HG03565 (cell line): ENCODE measurements at regions not wholly inside any gene's neighbourhood (a gene's known extent, or its start where the extent isn't known, plus 50 kb on each side); places are given as distances from the start of the nearest gene placed in this dataset.
A peak's percentile ranks its signal among the peaks of the same experiment; 100 is the strongest.
"Not testable (repeated sequence)": the region's sequence is repeated elsewhere in the genome, so short reads cannot be mapped to it uniquely, and the experiment has no call there.

ENCODE experiments used
- ATAC-seq: cut with Tn5 transposase; IDR thresholded peaks from one replicate; pipeline ENCODE4 v1.9.1; 2021; ENCODE audit warnings: mild to moderate bottlenecking, moderate library complexity; ENCODE audit not compliant: unreplicated experiment

- no peak for ATAC-seq
Measured at GRCh38 chr10:57696641-57697040, 571.1 kb downstream of the IPMK start.

- no peak for ATAC-seq
Measured at GRCh38 chr10:57694956-57695608, 572.6 kb downstream of the IPMK start.

GRCh38 chr10:57692255-57692980 is 575.3 kb downstream of the IPMK start:
- no peak for ATAC-seq

DNA sequence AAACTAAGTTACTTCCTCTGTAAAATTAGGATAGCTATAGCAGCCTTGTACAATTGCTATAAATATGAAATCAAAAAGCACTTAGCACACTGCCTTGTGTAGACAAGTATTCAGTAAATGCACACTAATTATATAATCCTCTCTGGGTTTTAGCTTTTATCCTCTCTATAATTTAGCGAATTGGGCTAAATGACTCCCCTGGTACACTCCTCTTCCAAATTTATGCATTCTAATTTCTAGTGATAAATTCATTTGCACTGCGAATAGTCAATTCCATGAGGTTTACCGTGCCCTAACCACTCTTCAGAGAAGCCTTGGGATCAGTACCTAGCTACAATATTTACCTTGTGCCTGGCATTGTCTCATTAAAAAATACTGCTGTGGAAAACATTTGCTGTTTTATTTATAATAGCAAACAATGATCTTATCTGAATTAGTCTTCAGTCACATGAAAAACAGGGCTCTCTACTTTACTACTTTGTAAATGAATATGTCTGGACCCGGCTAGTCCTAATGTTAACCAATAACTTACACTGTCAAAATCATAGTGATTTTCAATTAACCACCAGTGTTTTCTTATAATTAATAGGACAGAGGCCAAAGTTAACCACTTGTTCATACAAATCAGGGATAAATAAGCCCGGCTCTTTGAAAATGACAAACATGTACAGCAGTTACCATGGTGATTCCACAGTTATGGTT is 577.9 kb downstream of the IPMK start:
- no peak for ATAC-seq

DNA sequence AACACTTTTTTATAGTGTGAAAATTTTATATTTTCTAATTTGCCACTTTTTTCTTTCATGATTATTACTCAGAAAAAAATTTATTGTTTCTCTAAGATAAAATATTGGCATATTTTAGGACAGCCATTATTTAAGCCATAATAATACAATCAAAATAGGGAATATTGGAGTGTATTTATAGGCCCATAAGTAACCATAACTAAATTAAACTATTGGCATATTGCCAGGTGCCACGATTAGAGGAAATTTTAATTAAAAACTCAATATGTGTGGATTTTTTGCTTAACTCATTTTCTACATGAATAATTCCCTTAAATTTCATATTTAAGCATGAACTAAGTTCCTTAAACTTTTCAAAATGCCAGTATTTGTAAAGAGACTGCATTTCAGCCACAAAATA is 587.8 kb downstream of the IPMK start:
- no peak for ATAC-seq

- no peak for ATAC-seq
Measured at GRCh38 chr10:57675125-57675524, 592.6 kb downstream of the IPMK start.

DNA sequence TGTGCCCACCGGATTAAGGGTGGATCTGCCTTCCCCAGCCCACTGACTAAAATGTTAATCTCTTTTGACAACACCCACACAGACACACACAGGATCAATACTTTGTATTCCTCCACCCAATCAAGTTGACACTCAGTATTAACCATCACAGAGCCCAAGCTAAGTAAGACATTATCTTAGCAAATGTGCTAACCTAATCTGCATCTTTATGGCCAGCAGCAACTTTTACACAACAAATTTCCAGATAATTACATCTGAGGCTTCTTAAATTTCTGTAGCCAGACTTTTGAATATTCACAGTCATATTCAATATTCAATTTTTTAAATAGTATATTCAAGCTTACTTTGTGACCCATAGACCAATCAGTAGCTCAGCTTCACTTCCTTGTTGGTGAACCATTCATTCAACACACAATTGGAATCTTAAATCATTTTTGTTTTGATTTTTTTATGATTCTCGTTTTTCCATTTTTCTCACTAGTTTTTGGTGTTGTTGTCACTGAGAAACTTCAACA is 594.2 kb downstream of the IPMK start:
- no peak for ATAC-seq

DNA sequence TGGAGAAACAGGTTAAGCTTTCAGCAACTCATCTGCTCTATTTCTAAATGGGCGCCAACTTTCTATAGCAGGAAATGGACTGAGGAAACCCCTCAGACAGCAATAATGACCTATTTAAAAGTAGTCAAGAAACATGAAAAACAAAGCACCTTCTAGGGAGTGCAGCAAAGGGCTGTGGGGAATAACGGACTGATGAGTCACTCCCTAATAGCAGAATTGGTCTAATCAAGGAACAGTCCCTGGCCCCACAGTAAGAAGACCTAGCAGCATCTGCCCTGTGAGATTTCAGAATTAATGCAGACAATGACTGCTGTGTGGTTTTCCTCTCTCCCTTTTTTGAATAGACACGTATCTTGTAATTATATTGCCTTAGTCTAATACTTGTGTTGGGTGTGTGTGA is 602.9 kb downstream of the IPMK start:
- ATAC-seq, result no peak

- no peak for ATAC-seq
Measured at GRCh38 chr10:57663401-57663800, 604.3 kb downstream of the IPMK start.

DNA sequence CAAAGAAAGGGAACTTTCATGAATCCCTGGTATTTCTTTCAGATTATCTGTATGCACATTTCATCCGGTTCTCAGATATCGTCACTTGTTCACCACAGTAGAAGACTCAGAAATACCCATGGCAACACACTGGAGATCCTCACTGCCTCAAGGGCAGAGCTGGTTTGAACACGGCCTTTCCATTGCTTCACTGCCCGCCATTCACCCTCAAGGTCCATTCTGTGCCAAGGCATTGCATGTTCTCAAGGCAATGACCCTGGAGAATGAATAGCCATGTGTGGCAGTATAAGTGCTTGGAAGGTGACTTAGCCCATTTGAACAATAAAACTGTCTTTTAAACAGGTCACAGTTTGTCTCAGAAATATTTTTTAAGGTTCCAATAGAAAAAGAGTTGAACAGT is 606.5 kb downstream of the IPMK start:
- no peak for ATAC-seq

DNA sequence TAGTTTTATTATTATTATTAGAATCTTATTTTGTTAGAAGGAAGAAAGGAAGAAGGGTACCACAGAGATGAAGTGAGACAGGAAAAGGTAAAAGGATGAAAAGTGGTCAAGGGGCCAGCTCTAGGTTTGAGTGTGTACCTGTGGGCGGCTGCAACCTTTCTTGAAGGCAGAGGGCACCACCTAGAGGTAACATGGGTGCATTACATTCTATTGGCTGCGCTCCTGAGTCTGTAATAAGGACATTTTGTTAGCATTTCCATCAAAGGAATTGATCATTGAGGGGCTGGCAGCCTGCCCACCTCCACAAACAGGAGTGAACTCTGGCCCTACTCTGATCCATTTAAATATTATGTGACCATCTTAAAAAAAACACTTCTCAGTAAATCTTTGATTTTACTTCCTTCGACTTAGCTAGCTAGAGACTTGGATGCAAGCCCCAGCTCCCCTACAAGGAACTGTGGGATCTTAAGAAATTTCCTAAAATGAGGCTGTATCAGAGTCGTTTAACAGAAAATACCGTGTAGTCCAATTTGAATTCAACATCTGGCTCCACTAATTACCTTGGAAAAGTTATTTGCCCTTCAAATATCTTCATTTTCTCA is 610.4 kb downstream of the IPMK start:
- ATAC-seq, result peak; percentile 91

DNA sequence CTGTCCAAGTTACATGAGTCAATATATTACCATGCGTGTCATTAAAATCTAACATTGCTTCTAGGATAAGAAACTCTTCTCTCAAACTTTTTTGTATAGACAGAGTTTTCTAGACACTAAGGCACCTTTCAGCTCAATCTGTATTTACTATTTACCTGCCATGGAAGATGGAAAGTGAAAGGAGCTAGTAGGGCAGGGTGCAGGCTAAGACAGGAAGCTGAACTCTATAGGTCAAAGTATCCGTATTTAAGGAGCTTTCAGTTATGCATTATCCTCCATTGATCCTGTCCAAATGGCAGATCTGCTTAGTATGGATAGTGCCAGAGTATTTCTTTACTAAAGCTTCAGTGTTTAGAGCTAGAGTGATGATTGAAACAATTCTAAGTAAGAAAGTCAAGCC is 612.8 kb downstream of the IPMK start:
- no peak for ATAC-seq

- ATAC-seq, result not testable (repeated sequence)
Measured at GRCh38 chr10:57645108-57645507, 622.6 kb downstream of the IPMK start.

DNA sequence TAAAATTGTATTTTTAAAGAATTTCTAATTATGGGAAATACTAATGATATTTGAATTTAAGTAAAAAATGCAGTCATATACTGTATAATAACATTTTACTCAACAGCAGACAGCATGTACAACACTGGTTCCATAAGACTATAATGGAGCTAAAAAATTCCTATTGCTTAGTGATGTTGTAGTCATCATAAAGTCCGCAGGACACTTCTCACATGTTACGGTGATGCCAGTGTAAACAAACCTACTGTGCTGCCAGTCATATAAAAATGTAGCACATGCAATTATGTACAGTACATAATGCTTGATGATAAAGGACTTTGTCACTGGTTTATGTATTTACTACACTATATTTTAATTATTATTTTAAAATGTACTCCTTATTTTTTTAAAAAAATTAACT is 629.3 kb downstream of the IPMK start:
- ATAC-seq, result no peak

GRCh38 chr10:57628592-57629284 is 639.0 kb downstream of the IPMK start:
- no peak for ATAC-seq

GRCh38 chr10:57627642-57628178 is 640.0 kb downstream of the IPMK start:
- no peak for ATAC-seq

DNA sequence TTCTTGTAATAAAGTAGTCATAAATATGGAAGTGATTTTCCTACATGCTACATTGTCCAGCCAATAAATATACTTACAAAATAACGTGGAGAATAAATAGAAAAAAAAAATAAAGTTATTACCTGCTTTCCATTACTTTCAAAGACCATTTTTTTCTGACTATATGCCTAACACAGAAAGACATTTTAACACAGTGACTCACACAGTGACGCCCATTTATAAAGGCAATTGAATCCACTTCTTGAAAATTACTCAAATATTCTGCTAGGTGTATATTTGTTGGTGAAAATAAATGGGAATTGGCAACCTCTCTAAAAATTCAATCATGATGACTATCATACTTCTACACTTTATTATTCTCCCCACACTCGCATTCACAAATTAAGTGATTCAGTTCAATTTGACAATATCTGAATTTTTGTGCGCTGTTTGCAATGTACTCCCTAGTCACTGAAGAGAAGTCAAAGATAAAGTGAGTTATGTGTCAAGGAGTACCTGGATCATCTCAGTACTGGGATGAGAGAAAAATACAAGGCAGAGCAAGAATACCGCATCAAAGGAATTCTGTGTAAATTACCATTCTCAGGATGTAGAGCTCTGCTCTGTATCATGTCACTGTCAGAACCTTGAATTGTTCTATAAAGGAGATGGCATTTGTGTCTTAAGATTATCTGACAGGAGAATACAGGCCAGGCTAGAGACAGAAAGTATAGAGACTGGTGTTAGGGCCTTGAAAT is 642.7 kb downstream of the IPMK start:
- ATAC-seq, result no peak

DNA sequence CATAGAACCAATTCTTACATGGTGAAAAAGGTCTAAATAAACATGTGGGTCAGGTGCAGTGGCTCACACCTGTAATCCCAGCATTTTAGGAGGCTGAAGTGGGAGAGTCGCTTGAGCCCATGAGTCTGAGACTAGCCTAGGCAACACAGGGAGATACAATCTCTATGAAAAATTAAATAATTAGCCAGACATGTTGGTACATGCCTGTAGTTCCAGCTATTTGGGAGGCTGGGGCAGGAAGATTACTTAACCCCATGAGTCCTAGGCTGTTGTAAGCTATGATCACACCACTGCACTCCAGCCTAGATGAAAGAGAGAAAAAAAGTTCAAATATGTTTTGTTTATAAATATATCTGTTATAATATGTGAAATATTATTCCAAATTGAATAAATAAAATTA is 643.6 kb downstream of the IPMK start:
- ATAC-seq, result no peak

GRCh38 chr10:57621466-57621865 is 646.2 kb downstream of the IPMK start:
- ATAC-seq, result no peak

GRCh38 chr10:57605948-57606485 is 661.7 kb downstream of the IPMK start:
- no peak for ATAC-seq
